ENCODE measurements at regions not wholly inside any gene's neighbourhood (a gene's known extent, or its start where the extent isn't known, plus 50 kb on each side); places are given as distances from the start of the nearest gene placed in this dataset.
A peak's percentile ranks its signal among the peaks of the same experiment; 100 is the strongest.

DNA sequence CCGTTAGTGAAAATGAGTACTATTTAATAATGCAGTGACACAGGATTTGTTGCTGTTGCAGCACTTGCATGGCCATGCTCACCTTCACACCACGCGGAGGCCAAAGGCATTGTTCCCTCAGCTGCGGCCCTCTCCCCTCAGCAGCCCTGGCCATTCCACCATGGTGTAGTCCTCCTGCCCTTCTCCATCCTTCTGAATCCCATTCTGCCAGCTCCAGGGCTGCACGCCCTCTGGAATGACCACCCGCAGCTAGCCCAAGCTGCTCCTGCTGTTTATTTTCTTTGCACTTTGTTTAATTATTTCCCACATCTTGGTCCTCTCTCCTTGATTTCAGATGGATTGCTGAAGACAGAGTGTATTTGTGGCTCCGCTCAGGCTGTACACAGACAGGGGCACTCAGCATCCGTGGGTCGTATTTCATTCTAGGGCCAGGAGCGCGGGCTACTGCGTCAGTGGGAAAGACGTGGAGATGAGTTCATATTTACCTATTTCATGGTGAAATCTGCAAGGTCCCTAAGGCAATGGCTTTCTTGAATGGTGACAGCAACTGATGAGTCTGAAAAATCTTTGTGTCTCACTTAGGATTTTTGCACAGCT lies 81.4 kb upstream of the DUSP22 start:
- no peak for DNase-seq

DNA sequence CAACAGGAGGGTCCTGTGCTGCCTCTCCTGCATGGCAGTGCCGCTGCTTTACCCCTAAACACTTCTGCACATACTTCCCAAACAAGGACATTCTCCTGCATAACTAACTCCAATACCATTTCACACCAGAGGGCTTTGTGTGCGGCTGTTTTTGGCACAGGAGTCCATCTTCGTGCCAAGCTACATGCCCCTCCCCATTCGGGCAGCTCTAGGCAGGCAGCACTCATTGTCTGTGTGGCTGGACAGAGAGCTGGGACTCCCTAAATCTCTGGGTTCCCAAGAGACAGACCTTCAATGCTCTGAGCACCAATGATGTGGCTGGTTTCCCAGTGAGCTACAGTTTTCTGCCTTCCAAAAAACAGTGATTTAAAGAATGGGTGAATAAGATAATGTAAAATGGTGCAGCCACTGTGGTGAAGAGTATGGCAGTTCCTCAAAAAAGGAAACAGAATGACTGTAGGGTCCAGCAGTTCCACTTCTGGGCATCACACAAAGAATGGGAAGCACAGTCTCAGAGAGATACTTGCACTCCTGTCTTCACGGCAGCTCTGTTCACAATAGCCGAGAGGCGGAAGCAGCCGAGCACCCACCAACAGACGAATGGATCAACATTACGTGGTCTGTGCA lies 80.3 kb upstream of the DUSP22 start:
- DNase-seq, result no peak

DNA sequence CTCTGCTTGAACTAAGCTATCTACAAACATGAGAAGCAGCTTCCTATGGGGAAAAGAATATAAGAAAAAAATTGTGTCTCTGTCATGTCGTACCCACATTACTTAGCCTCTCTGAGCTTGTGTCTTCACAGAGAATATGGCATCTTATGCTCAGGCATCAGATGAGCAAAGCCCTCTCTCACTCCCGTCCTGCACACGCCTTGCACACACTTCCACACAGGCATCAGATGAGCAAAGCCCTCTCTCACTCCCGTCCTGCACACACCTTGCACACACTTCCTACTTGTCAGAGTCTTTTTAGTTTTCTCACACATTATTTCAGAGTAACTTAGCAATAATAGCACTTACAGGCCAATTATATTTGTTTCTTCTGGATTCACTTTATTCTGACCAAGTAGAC lies 79.0 kb upstream of the DUSP22 start:
- DNase-seq, result no peak

DNA sequence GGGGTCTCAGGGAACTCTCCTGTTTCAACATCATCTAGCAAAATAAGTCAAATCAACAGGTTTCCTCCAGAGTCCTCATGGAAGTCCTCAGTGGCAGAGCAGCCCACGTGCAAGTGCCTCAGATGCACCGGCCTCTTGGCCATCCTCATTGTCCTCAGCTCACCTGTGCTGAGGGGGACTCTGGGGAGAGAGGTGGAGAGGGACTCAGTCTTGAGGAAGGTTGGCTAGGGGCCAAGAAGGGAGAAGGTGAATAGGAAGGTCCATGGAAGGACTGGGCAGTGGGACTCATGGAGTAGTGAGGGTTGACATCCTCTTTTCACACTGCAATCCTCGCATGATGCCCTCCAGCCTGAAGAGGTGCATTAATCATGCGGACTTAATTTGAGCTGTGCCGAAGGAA lies 77.9 kb upstream of the DUSP22 start:
- DNase-seq, result no peak

DNA sequence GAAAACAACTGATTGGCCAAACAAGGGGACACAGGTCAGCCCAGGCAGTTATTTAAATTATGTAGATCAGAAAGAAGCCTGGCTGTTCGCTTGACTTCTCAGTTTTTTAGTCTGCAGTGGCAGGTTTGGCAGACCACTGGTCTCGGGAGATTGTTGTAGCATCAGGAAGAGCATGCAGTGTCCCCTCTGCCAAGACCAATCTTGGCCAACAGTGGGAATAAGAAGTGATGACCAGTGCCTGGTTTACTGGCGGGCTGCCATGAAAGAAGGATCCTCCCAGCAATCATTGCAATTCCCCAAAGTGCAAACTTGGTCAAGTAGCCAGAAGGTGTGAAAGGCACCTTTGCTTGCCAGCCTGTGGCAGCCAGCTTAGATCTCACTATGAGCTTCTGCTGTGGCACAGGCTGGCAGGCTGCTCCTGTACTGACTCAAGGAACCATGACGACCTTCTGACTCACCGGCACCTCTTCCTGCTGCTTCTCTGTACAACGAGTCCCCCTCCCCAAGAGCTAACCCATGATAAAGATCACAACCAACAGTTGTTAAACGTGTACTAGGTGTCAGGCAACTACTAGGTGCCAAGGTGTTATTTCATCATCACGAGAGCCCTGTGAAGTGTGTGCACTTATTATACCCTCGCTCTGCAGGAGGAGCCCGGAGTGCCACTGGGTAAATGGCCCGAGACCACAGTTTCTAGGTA lies 76.8 kb upstream of the DUSP22 start:
- peak; percentile 36 for DNase-seq

DNA sequence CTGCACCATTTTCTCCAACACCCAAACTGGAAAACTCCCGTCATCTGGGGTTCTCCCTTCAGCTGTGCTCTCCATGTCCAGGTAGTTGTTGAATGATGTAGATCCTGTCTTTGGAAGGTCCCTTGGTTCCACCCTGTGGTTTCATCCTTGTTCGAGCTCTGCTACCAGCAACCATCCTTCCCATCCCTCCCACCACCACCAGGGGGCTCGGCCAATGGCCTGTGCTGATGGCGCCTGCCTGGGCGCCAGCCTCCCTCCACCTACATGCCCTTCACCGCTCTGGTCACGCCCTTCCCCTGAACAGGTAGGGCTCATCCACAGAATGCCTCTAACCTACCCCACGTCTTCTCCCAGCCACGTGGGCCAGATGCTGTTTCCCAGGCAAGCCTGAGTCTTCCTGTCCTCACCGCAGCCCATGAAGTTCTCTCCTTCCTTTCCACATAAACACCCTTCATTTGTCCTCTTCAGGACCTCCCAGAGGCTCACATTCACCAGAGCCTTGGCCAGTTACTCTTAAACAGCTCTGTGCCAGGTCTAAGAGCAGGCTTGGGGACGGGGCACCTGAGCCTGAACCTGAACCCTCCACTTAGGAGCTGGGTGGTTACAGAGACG lies 75.1 kb upstream of the DUSP22 start:
- no peak for DNase-seq

DNA sequence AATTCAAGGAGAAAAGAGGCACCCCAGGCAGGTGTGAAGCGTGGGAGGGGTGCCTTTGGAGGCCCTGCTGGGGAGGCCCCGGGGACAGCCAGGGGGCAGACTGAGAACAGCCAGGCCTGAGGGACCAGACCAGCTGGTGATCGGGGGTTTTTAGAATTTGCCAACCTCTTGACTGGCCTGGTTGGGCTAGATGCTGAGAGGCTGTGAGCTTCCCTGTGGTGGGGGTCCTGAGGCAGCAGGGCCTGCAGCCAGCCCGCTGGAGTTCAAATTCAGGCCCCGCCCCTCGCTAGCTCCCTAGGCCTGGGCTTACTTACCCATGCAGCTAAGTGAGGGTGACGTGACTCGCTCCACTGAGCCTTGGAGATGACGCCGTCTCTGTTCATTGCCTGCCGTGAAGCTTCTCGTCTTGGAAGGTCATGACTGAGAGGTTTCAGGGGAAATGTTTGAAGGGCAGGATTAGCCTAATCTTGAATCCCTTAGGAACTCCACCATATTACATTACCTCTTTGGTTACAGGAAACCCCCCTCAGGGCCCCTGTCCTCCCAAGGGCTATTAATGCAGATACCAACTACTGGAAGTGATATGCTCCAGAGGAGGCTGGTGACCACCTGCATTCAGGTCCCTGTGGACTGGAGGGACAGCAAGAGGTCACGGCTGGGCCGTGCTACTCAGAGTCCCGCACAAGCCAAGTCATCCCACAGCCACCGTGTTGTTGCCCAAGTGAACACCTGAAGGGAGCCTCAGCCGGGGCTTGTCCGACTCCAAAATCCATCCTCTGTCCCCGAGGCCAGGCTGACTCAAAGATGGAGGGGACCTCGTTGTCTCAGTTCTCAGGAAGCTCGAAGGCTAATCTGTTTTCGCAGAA lies 73.9 kb upstream of the DUSP22 start:
- DNase-seq, result peak; percentile 14

DNA sequence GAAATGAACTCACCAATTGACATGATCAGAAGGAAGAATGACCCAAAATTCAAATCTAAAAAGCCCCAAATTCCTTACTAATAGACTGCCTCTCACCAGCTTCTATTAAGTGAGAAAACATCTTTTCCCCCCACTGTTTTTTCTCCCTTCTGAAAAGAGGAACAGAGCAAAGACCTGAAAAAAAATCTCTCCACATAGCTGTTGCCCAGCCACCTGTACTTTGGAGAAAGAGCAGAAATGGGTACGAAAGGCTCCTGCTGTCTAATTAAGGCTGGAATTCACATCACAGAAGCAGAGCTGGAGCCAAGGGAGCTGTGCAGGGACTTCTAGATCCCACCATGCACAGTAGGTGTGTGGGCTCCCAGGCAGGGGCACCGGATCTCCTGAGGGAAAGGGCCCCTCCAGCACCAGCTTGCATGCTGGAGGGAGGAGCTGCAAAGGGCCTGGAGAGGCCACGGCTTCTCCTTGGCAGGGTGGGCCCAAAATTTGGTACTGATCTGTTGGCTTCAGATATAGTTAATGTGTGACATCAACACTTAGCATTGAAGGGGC lies 73.2 kb upstream of the DUSP22 start:
- no peak for DNase-seq

DNA sequence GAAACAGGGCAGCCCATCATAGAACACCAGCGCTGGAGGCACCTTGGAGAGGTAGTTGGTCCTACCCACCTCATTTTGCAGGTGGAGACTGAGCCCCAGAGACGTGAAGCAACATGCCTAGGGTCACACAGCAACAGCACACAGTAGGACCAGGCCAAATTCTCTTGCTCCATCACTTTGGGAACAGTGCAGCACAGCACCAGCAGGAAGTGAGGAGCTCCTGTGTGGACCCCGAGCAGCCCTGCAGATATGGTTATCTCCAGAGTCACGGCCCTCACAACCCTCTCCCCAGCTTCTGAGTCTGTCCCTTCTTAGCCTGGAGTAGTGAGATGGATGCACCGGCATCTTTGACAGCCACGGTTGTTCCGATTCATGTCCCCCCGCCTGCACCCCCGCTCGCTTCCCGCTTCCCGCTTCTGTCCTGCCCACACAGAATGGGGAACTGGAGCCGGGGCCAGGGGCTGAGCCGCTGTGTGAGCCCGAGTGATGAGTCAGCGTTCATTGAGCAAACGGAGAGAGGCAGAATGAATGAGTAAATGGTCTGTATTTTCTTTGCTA lies 72.6 kb upstream of the DUSP22 start:
- no peak for DNase-seq

DNA sequence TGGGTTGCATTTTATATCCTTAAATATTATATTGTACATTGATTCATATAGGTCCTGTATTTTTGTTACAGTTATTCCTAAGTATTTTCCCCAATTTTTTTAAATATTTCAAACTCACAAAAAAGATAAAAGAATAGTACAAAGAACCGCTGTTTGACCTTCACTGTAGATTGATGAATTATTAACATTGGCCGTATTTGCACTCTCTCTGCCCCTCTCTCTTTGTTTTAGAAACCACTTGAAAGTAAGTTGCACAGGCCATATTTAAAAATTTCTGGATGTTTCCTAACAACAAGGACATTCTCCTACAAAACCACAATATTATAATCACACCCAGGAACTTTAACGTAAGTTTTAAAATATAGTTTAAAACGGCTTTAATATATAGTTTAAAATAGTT lies 72.0 kb upstream of the DUSP22 start:
- no peak for DNase-seq

DNA sequence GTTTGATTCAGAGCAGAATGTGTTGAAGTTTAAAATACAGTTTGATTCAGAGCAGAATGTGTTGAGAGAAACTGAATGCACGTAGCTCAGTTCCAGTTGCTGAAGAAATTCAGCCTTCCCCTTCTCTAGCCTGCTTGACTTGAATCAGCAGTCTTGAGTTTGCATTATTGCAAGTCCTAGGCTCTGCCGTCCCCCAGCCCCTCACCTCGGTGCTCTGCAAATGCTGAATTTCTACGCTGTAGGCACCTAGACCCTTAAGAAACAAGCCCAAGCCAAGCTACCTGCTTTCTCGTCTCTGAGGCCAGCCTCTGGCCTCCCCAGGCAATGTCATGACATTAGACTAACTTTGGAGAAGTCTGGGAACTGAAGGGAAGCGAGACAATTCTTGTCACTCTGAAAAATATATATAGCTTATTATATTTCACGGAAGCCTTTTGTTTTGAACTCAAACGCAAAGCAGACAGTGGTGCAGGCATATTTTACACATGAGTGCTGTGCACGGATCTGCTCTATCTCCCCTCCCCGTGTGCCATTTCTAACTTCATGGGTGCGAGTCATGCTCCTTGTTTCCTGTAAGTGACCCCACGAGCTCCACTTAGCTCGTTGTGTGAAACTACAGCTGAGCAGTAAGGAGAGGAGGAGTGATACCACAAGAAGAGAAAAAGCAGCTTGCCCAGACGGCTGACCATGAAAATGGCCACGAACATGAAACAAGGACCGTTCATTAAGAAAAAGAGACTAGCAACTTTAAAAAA lies 71.4 kb upstream of the DUSP22 start:
- DNase-seq, result no peak

DNA sequence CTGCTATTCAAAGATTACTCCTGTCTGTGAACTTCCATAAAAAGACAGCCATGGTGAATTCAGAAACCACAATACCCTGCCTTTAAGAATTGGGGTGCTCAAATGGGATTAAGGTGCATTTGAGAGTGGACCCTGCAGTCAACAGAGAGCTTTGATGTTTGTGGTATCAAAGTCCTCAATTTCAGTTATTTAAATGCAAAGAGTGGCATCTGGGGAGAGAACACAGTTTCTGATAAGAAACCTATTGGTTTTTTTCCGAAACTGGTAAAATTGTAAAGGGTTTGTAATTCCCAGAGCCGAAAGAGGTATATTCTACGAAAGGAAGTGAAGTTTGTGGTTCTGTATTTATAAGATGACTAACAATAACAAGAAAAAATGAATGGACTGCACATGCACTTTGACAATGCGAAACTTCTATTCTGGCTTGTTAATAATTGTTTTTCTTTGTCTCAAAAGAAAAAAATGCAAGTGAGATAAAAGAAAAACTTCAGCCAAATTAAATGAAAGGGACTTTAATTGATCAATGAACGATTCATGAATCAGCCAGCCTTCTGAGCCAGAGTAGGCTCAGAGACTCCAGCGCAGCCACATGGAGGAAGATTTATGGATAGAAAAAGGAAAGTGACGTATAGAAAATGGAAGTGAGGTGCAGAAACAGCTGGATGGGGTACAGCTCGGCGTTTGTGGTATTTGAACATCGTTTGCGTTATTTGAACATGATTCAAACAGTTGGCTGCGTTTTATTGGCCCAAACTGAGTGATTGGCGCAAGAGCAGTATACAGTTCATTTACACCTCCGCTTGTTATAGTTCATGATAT lies 70.5 kb upstream of the DUSP22 start:
- no peak for DNase-seq

DNA sequence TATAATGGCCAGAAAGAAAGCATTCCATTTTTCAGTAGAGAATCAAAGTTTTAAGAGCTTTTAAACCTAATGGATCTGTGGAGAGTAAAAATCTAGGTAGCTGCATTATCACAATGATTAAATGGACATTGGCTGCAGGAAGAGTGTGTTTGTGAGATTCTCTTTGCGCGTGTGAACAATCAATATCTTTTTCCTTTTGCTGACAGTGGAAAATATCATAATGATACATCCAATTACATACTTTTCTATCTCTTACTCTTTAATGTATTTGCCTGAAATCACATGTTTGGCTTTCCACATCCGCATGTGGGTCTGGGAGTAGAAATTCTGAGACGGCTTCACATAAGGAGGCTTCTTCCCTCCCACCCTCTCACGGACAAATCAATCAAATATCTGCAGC lies 69.8 kb upstream of the DUSP22 start:
- no peak for DNase-seq

DNA sequence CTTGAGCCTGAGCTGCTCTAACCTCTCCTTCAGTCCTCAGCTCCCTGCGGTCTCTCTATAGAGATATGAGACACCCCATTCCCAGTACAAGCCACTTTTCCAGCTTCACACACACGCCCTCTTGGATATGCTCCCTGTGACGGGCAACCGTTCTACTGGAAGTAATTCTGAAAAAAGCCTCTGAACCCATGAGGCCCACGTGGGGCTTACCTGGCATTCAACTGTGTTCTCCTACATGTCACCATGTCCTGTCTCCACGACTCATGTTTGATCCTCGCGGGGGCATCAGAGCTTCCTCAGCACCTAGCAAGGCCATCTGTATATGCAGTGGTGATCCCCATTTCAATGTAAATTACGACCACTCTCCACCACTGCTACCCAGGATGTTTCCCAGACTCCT lies 69.2 kb upstream of the DUSP22 start:
- DNase-seq, result no peak

DNA sequence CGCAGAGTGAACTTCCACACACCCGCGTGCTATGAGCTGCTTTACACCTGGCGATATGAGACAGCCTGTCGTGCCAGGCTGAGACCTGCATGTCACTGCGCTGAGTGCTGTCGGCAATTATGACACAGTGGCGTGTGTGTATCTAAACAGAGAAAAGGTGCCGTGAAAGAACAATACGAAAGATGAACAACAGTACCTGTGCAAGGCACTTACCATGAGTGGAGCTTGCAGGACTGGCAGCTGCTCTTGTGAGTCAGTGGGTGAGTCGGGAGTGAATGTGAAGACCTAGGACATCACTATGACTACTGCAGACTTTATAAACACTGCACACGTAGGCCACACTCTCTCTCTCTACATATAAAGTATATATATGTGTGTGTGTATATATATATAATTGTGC lies 68.5 kb upstream of the DUSP22 start:
- no peak for DNase-seq

DNA sequence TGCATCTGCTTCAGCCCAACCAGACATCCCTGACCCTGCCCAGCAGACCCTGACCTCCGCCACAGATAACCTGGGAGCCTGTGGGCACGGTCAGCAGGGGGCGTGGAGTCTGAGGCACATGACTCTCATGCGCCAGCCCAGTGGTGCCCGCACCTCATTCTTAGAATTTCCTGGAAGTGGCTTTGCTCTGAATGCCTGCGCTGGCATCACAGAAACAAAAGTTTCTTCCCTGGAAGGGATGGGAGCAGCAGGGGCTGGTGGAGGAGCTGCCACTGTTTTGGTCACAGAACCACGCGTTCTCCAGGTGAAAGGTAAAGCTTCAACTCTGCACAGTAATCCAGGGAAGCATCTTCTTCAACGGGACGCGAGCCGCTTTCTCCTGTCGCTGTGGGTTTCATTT lies 67.9 kb upstream of the DUSP22 start:
- no peak for DNase-seq

DNA sequence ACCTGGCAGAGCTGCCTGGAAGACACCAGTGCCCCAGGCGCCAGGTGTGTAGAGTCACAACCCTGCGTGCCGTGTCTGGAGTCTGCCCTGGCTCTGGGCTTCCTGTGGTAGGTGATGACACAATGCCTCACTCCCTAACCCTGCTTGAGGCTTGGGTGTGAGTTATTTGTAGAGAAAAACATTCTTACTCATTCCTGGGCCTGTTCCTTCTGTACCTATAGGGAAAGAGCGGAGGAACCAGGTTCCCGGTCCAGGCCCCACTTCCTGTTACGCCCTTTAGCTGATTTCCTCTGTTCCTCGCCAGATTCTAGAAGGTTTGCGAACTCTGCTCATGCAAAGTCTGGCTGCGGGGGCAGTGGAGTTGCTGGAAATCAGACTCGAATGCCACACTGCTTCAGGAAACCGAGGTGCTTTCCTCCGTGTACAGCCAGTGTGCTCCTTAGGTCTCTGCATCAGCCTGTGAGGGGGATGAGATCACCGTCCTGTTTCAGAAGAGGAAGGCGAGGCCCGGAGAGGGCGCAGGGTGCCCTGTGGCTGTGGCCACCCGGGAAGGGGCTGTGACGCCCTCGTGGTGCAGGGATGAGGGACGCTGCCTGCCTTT lies 67.1 kb upstream of the DUSP22 start:
- no peak for DNase-seq

DNA sequence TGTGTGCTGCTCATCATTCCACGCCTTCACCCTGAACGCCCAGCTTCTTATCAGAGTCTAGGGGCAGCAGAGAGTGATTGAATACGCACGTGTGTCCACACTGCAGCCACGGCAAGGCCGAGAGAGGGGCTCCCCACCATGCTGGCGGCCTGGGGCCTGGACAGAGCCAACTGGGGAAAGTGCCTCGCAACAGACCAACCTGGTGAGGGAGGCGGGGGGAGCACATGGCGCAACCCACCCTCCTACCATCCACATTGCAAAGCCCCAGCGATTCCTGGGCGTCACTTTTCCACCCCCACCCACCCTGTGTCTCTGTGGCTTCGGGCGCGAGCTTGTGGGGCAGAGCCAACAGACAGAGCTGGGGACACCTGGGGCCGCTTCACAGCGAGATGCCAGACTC lies 66.4 kb upstream of the DUSP22 start:
- DNase-seq, result no peak

DNA sequence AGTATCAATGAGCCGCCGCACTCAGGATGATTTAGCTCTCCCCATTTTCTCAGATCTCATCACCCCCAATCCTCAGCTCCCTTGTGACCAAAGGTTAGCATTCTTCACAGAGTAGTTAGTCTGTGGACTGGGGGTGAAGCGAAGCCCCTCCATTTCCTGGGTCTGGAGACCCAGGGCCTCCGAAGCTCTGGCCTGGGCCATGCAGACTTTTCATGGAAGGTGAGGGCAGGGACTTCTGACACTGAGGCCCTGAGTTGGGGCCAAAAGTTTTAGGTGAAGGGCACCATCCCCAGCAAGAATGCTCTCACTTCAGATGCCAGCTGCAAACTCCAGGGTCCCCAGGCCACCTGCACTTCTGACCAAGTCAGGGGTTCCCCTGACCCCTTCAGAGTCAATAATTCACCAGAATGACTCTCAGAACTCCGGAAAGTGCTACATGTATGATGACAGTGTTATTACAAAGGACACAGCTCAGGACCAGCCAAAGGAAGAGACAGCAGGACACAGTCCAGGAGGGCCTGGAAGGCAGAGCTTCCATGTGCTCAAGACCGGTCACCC lies 65.7 kb upstream of the DUSP22 start:
- no peak for DNase-seq
